DMS153 treated with DMSO at 0.1 percent for 48 hours (cell line): ENCODE measurements at regions not wholly inside any gene's neighbourhood (a gene's known extent, or its start where the extent isn't known, plus 50 kb on each side); places are given as distances from the start of the nearest gene placed in this dataset.

ENCODE experiments used
- DNase-seq: peaks from one replicate; lab custom pipeline; 2025; ENCODE audit not compliant: unreplicated experiment; lab: John Stamatoyannopoulos, UW

DNA sequence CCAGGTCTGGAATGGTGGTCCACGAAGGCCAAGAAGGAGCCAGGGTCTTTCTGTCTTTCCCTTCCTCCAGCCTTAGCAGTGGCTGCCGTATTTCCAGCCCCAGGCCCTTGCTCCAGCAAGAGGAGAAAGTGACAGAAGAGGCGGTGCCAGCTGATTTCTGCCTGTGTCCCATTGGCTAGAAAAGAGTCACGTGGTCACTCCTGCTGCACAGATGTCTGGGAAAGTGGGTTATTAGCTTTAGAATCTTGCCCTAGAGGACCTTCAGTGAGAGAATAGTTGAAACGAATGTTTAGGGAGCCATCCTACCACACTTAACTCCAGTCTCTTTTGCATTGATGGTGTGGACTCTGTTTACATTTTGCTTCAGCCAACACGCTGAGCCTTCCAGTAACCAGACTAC, 99.3 kb upstream of the BCOR start:
- DNase-seq: no peak

GRCh38 chrX:40195368-40195767, 97.6 kb upstream of the BCOR start:
- DNase-seq: no peak

GRCh38 chrX:40192196-40192595, 94.4 kb upstream of the BCOR start:
- no peak for DNase-seq

- DNase-seq: no peak
Observed at GRCh38 chrX:40189637-40190036, 91.9 kb upstream of the BCOR start.

- DNase-seq: no peak
Observed at GRCh38 chrX:40188573-40189417, 91.0 kb upstream of the BCOR start.

- DNase-seq: no peak
Observed at GRCh38 chrX:40184968-40185367, 87.2 kb upstream of the BCOR start.

DNA sequence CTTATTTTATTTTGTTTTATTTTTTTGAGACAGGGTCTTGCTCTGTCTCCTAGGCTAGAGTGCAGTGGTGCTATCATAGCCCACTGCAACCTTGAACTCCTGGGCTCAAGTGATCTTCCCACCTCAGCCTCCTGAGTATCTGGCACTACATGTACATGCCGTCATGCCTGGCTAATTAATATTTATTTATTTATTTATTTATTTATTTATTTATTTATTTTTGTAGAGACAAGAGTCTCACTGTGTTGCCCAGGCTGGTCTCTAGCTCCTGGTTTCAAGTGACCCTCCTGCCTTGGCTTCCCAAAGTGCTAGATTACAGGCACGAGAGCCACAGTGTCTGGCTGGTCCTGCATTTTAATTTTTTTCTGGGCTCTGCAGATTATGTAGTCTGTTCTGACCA, 84.9 kb upstream of the BCOR start:
- no peak for DNase-seq

GRCh38 chrX:40182095-40182494, 84.3 kb upstream of the BCOR start:
- no peak for DNase-seq

DNA sequence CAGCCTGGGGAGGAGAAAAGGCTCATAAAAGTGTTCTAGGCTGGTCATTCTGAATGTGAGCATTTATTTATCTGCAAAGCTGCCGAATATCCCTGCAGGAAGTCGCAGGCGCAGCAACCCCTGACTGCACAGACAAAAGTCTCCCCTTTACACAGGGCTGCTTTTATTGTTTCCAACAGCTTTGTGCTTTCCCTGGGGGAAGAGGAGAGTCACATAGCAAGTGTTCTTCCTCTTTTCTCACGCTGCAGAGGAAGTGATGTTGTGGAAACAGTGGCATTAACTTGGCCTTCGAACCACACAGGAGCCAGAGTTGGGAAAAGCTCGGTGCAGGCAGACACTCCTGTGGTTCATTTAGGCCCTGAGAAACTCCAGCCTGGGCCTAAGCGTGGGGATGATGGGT, 81.5 kb upstream of the BCOR start:
- no peak for DNase-seq

- no peak for DNase-seq
Observed at GRCh38 chrX:40177942-40178715, 80.4 kb upstream of the BCOR start.

DNA sequence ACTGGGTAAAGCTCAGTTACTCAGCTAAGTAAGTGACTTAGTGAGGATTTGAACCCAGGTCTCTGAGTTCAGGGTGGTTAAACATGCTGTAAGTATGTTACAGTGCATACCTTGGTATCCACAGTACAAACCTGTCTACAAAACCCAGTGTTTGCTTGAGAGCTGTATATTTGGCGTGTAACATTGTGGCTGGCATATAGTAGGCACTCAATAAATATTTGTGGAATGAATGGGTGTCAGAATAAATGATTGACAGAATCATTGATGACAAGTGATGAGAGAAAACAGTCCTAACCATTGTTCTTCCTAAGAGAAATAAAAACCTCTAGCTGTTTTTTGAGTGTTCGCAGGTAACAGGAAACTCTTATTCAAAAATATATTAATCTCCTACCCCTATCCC, 79.7 kb upstream of the BCOR start:
- DNase-seq: no peak

DNA sequence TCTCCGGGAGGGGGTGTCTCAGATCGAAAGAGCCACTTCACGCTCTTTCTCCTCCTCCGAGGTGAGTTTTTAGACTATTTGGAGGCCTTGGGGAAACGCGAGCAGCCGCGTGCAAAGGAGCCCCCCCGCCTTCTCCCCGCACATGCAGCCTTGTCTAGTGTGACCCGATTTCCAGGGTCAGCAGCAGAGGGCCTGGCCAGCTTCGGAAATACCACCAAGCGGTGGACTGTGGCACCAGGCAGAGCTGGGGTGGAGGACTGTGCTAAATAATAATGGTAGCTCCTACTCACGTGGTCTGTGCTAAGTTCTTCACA, 79.3 kb upstream of the BCOR start:
- DNase-seq: no peak

DNA sequence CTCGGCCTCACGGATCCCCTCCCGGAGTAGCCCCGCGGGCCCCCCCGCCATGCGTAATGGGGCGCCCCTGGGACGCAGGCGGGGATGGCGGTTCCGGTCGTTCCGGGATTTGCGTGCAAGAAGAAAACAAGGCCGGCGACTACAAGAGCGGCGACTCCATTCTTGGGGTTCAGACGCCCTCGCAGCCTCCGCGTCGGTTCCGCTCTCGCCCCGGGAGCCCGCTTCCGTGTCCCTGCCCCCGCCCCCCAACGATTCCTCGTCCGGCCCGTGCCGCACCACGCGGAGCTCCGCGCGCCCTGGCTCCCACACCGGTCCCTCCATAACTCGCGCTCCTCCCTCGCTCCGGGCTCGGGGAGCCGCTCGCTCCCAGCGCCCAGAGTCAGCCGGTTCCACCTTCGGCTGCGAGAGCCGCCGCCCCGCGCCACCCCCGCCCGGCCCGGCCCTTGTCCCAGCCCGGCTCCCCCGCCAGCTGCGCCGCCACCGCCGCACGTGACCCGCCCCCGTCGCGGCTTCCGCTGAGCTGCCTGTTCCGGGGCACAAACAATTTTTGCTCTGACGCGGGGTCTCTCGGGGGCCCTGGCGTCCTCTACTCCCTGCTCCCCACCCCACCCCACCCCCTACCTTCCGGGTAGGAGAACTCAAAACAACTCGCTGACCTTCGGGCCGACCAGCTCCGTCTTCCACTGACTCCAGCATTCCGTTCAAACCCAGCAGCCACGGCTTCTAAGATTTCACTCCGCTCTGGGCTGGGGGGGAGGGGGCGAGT, 78.8 kb upstream of the BCOR start:
- DNase-seq: no peak

- DNase-seq: no peak
Observed at GRCh38 chrX:40175511-40176350, 78.0 kb upstream of the BCOR start.

- DNase-seq: no peak
Observed at GRCh38 chrX:40174854-40175510, 77.2 kb upstream of the BCOR start.

DNA sequence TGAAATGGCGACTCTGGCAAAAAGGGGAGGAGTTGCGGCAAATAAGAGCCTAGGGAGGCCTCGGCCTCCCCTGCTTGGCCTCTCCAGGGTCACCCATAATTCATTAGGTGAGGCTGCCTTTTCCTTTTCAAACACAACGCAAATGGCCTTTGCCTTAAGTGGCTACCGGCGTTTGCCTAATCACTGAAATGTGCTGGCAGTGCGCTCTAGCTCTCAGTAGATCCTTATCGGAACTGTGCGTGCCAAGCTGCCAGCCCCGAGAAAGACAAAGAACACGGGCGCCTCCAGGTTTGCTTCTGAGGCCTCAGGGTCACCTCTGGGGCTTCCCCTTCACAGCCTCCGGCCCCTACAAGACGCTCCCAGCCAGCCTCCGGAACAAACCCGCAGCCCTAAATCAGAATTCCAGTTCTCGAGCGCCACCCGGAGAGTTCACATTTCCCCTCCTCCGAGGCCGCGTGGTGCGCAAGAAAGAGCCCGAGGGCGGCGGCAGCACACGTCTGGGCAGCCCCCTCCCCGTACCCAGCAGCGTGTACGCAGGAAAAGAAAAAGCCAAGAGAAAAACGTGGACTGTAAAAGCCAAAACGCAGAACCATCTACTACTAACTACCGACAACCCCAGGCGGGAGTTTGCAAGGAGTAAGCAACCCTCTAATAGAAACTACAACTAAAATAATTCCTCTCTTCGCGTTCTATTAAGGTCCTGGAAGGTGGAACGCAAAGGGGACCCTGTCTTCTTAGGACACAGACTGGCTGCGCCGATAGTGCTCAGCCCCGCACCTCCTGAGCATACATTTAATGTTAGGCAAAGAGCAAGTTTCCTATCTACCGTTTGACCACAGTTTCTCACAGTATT, 76.5 kb upstream of the BCOR start:
- no peak for DNase-seq

GRCh38 chrX:40173143-40174000, 75.6 kb upstream of the BCOR start:
- DNase-seq: no peak

- DNase-seq: no peak
Observed at GRCh38 chrX:40172401-40173142, 74.8 kb upstream of the BCOR start.
